GM10248 (cell line): ENCODE measurements at regions not wholly inside any gene's neighbourhood (a gene's known extent, or its start where the extent isn't known, plus 50 kb on each side); places are given as distances from the start of the nearest gene placed in this dataset.

Experiments used
- CTCF ChIA-PET: fragments of 300-600 bp; sonication (Branson Sonifier 250); formaldehyde crosslinking; extraction: SDS; loops from one replicate; lab custom pipeline; 2021; ENCODE audit warnings: antibody characterized with exemption; lab: Yijun Ruan, JAX
- POLR2A ChIA-PET: fragments of 350-650 bp; sonication (Branson Sonifier 250); formaldehyde crosslinking; extraction: SDS; loops from one replicate; lab custom pipeline; 2020; ENCODE audit warnings: antibody characterized with exemption; lab: Yijun Ruan, JAX
- DNase-seq: peaks from one replicate; pipeline ENCODE4 v3.0.0; 2012; ENCODE audit errors: extremely low spot score
- TF ChIP-seq, protein P1 (sequence below): IDR thresholded peaks from 2 replicates; pipeline ENCODE4 v1.5.1; 2012; ENCODE audit warnings: mild to moderate bottlenecking, low read depth; ENCODE audit errors: extremely low read depth, missing control alignments, control extremely low read depth

DNA sequence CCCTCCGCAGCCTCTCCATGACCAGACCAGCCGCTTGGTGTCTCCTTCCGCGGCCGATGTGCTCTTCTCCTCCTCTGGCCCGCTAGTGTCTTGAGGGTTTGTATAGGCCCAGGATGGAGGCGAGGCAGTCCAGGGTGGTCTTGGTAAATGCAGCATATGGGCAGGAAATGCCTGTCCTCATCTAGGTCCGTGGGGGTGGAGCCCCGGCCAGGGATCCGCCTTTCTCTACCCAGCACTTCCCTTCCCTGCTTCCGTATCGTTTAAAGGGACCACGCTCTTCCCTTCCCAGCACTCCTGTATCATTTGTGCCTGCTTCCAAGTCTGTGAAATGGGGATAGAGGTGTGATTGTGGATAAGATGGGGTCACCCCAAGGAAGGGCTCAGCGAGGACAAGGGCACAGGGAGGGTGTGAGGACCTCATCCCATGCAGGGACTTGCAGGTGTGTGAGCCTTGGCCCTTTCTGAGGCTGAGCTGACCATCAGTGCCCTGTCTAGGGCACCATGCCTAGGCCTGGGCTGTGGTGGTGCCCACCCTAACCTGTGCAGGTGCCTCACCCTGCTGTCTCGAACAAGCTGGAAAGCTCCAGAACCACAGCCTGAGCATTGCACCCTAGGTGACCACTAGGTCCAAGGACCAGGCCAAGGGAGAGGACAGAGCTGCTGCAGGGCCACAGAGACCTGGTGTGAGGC is 326.8 kb upstream of the RTL1 start:
- ChIA-PET CTCF (no interaction called here), POLR2A (no interaction called here)
- TF ChIP-seq, protein P1, sequence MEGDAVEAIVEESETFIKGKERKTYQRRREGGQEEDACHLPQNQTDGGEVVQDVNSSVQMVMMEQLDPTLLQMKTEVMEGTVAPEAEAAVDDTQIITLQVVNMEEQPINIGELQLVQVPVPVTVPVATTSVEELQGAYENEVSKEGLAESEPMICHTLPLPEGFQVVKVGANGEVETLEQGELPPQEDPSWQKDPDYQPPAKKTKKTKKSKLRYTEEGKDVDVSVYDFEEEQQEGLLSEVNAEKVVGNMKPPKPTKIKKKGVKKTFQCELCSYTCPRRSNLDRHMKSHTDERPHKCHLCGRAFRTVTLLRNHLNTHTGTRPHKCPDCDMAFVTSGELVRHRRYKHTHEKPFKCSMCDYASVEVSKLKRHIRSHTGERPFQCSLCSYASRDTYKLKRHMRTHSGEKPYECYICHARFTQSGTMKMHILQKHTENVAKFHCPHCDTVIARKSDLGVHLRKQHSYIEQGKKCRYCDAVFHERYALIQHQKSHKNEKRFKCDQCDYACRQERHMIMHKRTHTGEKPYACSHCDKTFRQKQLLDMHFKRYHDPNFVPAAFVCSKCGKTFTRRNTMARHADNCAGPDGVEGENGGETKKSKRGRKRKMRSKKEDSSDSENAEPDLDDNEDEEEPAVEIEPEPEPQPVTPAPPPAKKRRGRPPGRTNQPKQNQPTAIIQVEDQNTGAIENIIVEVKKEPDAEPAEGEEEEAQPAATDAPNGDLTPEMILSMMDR = no peak
- no peak for DNase-seq

DNA sequence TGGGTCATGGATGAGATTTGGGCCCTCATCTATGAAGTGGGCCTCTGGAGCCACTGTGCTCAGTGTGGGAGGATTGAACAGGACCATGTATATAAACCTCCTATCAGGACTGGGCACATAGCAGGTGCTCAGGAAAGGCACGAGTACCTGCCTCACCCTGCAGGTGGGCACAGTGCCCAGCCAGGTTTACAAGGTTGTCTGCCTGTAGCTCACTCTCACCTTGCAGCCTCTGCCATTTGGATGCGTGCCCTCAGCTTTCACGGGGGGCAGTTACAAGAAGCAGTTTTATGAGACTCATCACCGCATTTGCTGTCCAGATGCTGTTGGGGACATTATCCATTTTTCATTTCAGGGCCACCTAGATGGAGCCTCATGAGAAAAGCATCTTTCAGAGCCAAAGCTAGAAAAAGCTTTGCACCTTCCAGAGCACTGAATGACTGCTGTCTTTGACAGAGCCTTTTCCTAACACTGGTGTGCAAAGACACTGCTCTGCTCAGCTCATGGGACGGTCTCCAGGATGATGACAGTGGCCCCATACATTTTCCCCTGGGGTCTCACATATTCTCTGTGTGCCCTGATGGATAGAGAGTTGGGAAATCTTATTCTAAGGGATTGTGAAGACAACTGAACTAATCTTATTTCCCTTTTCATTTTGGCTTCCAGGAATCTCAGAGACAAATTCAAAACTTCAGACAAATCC is 327.5 kb upstream of the RTL1 start:
- POLR2A ChIA-PET = no interaction called here
- TF ChIP-seq, protein P1 = no peak
- DNase-seq = no peak
- CTCF ChIA-PET = no interaction called here

- TF ChIP-seq, protein P1 = no peak
- ChIA-PET CTCF (interaction anchor here (1.3 kb wide), 1 partner anchor 24 kb away, joined by 3 read pairs; no protein-coding TSS in a partner anchor), POLR2A (no interaction called here)
- DNase-seq = no peak
Measured at GRCh38 chr14:101231828-101232227, 328.3 kb upstream of the RTL1 start.

DNA sequence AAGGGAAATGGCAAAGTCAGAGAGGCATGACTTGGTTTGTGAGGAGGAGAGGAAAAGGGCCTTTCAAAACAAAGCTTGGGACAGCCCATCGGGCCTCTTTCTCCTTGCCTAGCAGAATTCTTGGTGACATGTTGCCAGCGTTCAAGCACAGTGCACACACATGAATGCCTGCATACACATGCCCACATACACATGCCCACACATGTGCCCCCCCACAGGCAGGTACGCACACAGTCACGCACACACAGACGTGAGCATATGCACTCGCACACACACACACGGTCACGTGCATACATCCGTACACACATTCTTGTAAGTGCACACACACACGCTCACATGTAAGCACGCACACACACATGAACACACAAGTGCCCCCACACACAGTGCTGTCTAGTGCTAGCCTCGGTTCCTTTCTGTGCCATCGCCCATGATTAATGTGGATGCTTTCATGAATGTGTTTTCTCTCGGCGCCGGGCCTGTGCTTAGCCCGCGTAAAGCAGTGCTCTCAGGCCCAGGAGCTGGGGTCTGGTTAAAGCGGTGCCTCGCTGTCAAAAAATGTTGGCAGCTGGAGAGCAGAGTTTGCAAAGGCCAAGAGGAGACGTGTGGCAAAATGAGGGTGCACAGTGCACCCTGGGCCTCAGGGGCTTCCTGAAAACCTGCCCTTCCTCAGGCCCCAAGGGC is 328.8 kb upstream of the DIO3 start:
- POLR2A ChIA-PET = no interaction called here
- TF ChIP-seq, protein P1 = no peak
- CTCF ChIA-PET = interaction anchor here (1.3 kb wide), 1 partner anchor 23 kb away, joined by 3 read pairs; no protein-coding TSS in a partner anchor
- no peak for DNase-seq

GRCh38 chr14:101233021-101233366 is 328.3 kb upstream of the DIO3 start:
- DNase-seq = no peak
- ChIA-PET CTCF (no interaction called here), POLR2A (no interaction called here)
- TF ChIP-seq, protein P1 = no peak

DNA sequence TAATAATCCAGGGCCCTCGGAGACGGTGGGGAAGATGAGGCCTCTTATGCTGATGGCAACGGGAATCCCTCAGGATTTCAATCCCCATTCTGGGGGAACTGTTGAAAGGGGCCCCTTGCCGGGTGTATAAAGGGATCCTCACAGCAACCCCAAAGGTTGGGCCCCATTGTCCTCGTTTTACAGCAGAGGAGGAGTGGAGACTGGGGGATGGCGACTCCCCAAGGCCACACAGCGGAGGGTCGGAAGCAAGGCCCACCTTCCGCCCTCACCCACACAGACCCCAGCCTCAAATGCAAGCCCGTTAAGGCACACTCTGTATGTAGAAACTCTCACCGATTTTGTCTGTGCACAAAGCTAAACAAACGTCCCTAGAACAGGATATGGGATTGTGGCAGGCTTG is 327.9 kb upstream of the DIO3 start:
- TF ChIP-seq, protein P1 = no peak
- ChIA-PET CTCF (no interaction called here), POLR2A (no interaction called here)
- no peak for DNase-seq
